GM21529 (cell line): ENCODE measurements at regions not wholly inside any gene's neighbourhood (a gene's known extent, or its start where the extent isn't known, plus 50 kb on each side); places are given as distances from the start of the nearest gene placed in this dataset.
"Not testable (repeated sequence)": the region's sequence is repeated elsewhere in the genome, so short reads cannot be mapped to it uniquely, and the experiment has no call there.

ENCODE experiments used
- ATAC-seq: cut with Tn5 transposase; IDR thresholded peaks from one replicate; pipeline ENCODE4 v1.9.1; 2021; ENCODE audit not compliant: unreplicated experiment

GRCh38 chr2:17460371-17461086 is 57.7 kb downstream of the RAD51AP2 start:
- ATAC-seq: no peak

- ATAC-seq: no peak
Measured at GRCh38 chr2:17455343-17455742, 62.9 kb downstream of the RAD51AP2 start.

GRCh38 chr2:17446191-17446590 is 72.0 kb downstream of the RAD51AP2 start:
- ATAC-seq: not testable (repeated sequence)

- ATAC-seq: no peak
Measured at GRCh38 chr2:17445744-17446143, 72.5 kb downstream of the RAD51AP2 start.

- no peak for ATAC-seq
Measured at GRCh38 chr2:17442334-17442733, 75.9 kb downstream of the RAD51AP2 start.

- ATAC-seq: no peak
Measured at GRCh38 chr2:17441790-17442189, 76.5 kb downstream of the RAD51AP2 start.

- ATAC-seq: no peak
Measured at GRCh38 chr2:17441055-17441771, 77.0 kb downstream of the RAD51AP2 start.

- no peak for ATAC-seq
Measured at GRCh38 chr2:17430326-17430725, 87.9 kb downstream of the RAD51AP2 start.

- no peak for ATAC-seq
Measured at GRCh38 chr2:17429130-17429529, 89.1 kb downstream of the RAD51AP2 start.

GRCh38 chr2:17427401-17427800 is 90.8 kb downstream of the RAD51AP2 start:
- no peak for ATAC-seq

- ATAC-seq: no peak
Measured at GRCh38 chr2:17426743-17427142, 91.5 kb downstream of the RAD51AP2 start.

GRCh38 chr2:17422061-17422460 is 96.2 kb downstream of the RAD51AP2 start:
- ATAC-seq: no peak

GRCh38 chr2:17416884-17417391 is 101.3 kb downstream of the RAD51AP2 start:
- no peak for ATAC-seq

- ATAC-seq: no peak
Measured at GRCh38 chr2:17413036-17413435, 105.2 kb downstream of the RAD51AP2 start.

- no peak for ATAC-seq
Measured at GRCh38 chr2:17401096-17401495, 117.1 kb downstream of the RAD51AP2 start.

- ATAC-seq: no peak
Measured at GRCh38 chr2:17398770-17399169, 119.5 kb downstream of the RAD51AP2 start.

- ATAC-seq: no peak
Measured at GRCh38 chr2:17388798-17389197, 129.4 kb downstream of the RAD51AP2 start.

- ATAC-seq: no peak
Measured at GRCh38 chr2:17387591-17387990, 130.6 kb downstream of the RAD51AP2 start.

GRCh38 chr2:17386771-17387170 is 131.5 kb downstream of the RAD51AP2 start:
- no peak for ATAC-seq

GRCh38 chr2:17380003-17380402 is 138.2 kb downstream of the RAD51AP2 start:
- ATAC-seq: no peak

- ATAC-seq: no peak
Measured at GRCh38 chr2:17375262-17375661, 143.0 kb downstream of the RAD51AP2 start.

GRCh38 chr2:17373741-17374140 is 144.5 kb downstream of the RAD51AP2 start:
- ATAC-seq: no peak
